ENCODE measurements at regions not wholly inside any gene's neighbourhood (a gene's known extent, or its start where the extent isn't known, plus 50 kb on each side); places are given as distances from the start of the nearest gene placed in this dataset.

GRCh38 chr10:128884496-128885072 lies 582.5 kb upstream of the MGMT start:
- no peak for DNase-seq

DNA sequence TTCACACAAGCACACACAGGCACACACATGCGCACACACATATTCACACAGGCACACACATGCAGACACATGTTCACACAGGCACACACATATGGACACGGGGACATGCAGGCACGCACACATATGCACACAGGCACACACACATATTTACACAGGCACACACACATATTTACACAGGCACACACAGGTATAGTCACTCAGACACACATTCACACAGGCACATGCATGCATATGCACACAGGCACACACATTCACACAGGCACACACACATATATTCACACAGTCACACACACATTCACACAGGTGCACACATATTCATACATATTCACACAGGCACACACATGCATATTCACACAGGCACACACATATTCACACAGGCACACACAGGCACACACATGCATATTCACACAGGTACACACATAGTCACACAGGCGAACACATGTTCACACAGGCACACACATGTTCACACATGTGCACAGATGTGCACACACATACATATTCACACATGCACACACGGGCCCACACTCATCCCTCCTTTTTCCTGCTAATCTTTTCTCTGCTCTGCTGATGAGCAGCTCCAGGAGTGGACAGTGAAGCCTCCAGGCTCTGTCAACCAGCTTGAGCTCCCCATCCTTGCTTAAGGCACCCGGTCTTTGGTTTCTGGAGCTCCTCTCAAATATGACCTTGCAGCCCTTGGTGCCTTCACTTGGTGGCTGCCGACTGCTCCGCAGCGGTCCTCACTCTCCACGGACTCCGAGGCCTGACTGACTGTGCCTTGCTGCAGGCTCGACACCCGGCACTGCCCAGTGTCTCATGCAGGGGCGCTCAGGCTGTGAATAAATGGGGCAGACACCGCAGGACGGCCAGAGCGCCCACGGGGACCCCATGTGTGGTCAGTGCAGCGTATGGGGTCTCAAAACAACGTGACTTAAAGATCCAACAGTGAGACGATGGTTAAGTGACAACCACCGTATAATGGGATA lies 581.2 kb upstream of the MGMT start:
- DNase-seq = no peak

GRCh38 chr10:128887856-128888255 lies 579.2 kb upstream of the MGMT start:
- no peak for DNase-seq

DNA sequence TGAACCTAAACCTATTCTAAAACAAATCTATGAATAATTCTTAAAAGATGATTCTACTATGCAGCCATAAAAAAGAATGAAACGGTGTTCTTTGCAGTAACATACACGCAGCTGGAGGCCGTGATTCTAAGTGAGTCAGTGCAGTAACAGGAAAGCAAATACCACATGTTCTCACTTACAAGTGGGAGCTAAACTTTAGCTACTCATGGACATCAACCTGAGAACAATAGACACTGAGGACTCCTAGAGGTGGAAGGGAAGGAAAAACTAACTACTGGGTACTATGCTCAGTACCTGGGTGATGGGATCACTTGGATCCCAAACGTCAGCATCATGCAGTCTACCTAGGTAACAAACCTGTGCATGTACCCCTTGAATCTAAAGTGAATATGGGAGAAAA lies 575.0 kb upstream of the MGMT start:
- no peak for DNase-seq

GRCh38 chr10:128894641-128895040 lies 572.4 kb upstream of the MGMT start:
- no peak for DNase-seq

DNA sequence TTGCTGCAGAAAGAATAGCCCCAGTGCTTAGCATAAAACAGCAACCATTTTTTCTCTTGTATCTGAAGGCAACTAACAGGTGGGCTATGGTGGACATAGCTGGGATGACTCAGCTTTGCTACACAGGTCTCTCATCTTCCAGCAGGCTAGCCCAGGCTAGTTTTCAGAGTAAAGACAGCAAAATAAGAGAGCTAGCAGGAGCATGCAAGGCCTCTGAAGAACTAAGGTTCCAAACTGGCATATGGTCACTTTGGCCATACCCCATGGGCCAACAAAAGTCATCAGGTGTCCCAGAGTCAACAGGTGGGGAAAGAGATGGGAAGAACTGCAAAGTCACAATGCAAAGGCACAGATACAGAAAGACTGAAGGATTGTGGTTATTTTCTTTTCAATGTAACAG lies 571.6 kb upstream of the MGMT start:
- no peak for DNase-seq

DNA sequence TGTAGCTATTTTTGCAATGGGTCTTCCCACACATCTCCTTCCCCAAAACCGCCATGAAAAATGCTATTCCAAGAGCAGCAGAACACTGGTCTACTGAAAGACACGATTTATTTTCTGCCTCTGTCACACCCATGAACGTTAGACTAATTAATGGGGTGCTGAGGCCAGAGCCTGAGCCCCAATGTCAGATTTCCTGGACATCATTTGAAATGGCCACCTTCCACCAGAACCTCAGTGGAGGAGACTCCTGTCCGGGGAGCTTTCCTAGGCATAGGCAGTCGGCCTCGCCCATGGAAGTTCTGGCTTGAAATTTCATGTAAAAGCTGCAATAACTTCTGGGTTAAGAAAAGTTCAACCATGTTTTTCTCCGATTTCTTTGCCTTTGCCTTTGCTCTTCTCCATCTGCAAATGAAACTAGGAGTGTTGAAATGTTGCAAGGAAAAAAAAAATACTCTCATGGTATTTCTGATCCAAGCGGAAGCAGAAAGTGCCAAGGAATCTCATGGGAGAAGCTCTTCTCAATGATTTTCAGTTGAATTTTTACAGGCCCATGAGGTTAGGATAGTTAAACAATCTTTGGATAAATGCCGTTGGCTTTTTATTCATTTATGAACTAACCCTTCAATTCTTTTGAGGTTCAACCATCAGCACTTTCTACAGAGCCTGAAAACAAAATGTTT lies 570.8 kb upstream of the MGMT start:
- DNase-seq = no peak

GRCh38 chr10:128896963-128897362 lies 570.1 kb upstream of the MGMT start:
- DNase-seq = no peak

- DNase-seq = no peak
Measured at GRCh38 chr10:128897401-128898129, 569.5 kb upstream of the MGMT start.

DNA sequence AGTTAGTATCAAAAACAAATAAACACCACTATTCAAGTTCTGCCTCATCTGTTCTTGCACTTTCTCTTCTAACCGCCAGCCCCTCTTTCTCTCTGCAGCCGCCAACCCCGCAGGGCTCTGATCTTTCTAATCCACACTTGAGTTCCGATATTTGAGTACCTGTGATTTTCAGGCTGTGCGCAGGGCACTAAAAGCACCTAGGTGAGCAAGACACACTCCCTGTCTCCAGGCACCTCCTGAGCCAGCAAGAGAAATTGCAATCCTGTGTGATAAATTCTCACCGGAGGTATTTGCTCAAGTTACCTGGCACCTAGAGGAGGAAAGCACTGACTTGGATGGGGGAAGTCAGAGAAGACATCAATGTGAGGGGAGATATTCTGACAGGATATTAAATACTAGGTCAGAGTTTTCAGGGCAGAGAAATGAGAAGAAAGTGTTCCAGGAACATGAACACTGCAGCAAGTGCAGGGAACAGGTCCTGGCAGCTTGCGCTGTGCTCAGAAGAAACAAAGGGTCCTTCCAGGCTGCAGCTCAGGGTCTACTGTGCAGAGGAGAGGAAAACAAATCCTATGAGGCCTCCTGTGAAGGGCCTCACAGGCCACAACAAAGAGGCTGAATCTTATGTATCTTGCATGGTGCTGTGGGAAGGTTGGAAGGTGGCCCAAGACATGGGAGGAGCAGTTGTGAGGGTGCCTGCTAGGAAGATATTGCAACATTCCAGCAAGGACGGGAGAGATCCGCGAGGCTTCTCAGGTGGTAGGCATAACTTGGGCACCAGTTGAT lies 568.7 kb upstream of the MGMT start:
- no peak for DNase-seq

DNA sequence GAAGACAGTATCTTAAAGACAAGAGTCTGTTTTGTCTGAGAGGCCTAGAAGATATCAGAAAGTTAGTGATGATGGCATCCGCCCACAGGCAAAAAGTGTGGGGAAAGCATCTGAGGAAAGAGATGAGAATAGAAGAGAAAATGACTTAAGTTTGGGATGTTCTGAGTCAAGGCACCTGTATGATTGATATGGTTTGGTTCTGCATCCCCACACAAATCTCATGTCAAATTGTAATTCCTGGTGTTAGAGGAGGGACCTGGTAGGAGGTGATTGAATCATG lies 568.2 kb upstream of the MGMT start:
- no peak for DNase-seq

GRCh38 chr10:128900456-128900855 lies 566.6 kb upstream of the MGMT start:
- DNase-seq = no peak

- DNase-seq = no peak
Measured at GRCh38 chr10:128901236-128901635, 565.8 kb upstream of the MGMT start.

DNA sequence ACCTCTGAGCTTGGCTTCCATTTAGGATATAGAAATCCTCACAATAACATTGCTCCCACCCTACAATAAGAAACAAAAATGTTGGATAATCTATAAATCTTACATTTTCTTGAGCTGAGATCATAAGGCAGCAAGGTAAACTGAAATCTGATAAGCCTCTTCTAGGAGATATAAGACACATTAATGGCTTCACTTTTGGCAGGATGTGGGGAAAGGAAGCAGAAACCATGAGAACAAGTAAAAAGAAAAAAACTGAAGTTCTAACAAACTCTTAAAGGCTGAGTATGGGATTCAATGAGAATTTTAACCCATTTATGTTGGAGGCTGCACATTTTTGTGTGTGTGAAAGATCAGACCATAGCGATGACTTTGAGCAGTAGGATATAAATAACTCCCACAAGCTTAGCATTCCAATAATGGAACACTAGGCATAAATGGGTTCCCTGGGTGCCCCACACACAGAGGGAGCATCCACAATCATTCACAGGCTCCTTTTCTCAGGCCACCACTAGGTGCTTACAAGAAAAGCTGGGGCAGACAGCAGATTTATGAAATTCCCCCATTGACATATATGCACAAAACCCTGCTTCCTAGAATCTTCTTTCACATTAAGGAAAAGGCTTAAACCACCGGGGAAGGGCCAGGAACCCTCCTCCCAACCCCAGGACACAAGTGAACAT lies 564.9 kb upstream of the MGMT start:
- no peak for DNase-seq

DNA sequence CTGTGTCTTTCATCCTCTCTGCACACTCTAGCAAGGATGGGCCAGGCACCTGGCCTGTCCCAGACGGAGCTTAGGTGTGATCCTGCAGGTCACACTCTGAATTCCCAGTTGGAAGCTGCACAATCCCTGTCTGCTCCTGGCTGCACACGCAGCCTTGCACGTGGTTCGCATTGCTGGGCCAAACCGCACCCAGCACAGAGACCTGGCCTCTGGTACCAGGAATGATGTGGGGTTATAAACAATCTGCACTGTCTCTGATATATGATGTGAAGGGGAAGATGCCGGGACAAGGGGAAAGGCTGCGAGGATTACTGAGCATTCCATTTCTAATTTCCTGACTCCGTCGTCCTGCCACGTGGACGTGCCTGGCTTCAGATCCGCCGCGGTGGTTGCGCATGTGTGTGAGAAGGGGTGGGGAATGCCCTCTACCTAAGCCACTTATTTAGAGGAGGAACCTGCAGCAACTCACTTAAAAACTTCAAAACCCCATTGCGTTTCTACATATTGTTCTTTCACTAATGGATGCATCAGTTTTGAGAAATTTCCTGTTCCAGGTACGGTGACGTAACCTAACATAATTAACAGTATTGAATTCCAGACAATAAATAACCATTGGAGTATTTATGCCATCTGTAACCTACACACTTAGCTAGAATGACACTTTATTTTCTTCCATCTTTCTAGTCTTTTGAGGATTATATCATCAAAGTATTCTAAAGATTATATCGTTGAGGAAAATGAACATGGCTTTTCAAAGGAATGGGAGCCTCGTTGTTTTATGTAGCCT lies 559.7 kb upstream of the MGMT start:
- DNase-seq = no peak

DNA sequence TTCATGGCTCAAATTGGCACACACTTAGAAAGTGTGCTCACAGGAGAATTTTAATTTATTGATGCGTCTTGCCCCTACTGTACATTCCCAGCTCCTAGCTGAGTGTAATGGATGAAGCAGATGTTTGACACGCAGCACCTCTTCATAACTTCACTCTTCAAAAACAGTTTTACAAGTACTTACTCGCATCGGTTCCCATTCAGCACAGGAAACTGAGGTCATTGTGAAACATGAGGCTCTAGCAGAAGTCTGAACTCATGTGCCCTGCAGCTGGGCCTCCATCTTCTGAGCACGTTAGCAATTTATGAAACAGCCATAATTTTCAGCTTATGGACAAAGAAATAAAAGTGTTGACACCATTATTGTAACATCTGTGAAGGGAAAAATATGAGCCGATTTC lies 558.9 kb upstream of the MGMT start:
- DNase-seq = no peak

DNA sequence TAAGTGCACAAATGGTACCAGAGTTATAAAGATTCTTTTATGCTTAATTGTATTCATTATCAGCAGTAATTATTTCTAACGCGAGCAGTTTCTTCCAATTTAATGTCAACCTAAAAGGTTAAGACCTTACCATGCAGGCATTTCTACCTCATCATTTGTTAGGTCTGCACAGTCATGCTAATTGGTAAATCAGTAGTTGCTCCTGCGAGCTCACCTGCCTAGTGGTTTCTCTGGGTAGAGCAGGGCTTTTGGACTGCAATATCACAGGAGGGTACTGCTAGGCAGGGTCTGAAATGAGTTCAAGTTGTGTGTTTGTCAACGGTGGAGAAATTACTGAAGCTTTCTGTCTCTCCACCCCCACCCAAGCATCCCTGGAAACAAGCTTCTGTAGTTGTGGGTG lies 558.5 kb upstream of the MGMT start:
- DNase-seq = no peak

DNA sequence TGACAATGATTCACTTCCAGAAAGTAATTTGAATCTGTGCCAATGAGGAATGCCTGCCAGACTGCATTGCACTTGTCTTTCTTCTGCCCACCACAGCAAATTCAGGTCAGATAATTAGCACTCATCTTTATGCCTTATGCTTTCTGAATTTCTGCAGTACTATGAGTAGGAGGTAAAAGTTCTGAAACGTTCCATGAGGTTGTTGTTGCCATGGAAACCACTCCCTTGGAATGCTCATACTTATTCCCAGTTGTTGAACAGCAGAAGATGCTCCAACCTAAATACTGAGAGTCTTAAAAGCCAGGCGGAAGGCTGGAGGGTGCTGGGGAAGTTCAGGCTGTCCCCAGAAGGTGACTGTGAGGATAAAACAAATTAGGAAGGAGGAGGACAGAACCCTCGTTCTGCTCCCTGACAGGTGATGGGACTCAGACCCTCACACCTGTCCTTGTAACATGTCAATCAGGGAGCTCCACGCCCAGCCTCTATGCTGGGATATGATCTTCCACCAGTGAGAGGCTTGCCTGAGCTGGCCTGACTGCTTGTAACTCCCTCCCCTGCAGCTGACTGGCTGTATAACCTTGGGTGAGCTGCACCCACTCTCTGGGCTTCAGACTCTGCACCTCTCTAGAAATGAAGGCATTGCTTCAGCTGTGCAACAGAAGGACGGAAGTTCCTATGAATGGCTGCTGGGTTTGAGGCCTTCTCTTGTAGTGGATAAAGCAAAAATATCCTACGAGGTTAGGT lies 554.3 kb upstream of the MGMT start:
- no peak for DNase-seq

- DNase-seq = no peak
Measured at GRCh38 chr10:128914681-128915080, 552.4 kb upstream of the MGMT start.

GRCh38 chr10:128915630-128916029 lies 551.4 kb upstream of the MGMT start:
- no peak for DNase-seq

All from activated CD4-positive, alpha-beta T cell treated with anti-CD3 and anti-CD28 coated beads, Interleukin-2, amount 50 U/mL, for 48 hours (primary cell).